HS-5 (cell line): ENCODE measurements at regions not wholly inside any gene's neighbourhood (a gene's known extent, or its start where the extent isn't known, plus 50 kb on each side); places are given as distances from the start of the nearest gene placed in this dataset.
A peak's percentile ranks its signal among the peaks of the same experiment; 100 is the strongest.
"Not testable (repeated sequence)": the region's sequence is repeated elsewhere in the genome, so short reads cannot be mapped to it uniquely, and the experiment has no call there.

ENCODE experiments used
- DNase-seq: peaks from one replicate; pipeline ENCODE4 v3.0.0-alpha.2; 2012; ENCODE audit warnings: low read depth

DNA sequence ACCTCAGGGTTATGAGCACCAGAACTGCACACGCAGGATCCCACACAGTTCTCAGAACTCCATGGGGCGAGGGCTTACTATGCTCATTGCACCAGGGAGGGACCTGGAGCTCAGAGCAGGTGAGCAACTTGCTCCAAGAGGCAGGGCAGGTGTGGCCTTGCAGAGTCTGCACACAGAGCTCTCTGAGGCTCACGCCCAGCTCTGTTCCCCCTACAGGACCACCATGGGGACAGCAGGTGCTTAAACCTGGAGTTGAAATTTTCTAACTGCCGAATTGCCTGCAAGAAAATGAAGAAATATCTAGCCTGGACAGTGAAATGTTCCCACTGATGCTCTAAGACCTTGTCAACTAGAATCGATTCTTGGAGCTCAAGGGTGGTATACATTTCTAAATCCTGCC is 49.9 kb upstream of the MSMB start:
- DNase-seq, result not testable (repeated sequence)

GRCh38 chr10:46096446-46096845 is 50.4 kb upstream of the MSMB start:
- peak; percentile 55 for DNase-seq

DNA sequence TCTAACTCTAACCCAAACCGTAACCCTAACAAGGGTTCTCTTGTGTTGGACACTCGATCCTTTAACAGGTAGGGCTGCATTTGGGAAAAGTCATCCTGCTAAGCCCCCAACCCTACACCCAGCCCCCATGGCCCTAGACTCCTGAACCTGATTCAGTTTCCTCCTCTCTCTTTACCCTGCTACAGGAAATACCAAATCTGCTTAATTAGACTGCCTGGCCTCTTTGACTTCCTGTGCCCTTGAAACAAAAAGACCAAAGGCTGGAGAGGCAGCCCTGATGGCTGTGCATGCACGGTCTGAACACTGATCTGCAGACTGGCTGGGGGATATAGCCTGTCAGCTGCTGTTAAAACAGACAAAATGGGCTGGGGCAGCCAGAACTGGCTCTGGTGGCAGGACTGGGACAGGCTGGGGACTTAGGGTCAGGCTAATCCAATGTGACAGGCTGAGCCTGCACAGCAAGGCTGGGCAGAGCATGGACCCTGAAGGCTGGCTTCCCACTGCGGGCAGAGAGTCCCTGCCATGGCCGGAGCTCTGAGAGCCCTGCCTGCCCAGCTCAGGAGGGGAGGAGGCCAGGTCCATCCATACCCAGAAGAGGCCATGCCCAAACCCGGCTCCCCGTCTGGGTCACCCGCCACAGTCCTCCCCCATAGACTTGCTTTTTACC is 51.0 kb upstream of the MSMB start:
- DNase-seq, result no peak

DNA sequence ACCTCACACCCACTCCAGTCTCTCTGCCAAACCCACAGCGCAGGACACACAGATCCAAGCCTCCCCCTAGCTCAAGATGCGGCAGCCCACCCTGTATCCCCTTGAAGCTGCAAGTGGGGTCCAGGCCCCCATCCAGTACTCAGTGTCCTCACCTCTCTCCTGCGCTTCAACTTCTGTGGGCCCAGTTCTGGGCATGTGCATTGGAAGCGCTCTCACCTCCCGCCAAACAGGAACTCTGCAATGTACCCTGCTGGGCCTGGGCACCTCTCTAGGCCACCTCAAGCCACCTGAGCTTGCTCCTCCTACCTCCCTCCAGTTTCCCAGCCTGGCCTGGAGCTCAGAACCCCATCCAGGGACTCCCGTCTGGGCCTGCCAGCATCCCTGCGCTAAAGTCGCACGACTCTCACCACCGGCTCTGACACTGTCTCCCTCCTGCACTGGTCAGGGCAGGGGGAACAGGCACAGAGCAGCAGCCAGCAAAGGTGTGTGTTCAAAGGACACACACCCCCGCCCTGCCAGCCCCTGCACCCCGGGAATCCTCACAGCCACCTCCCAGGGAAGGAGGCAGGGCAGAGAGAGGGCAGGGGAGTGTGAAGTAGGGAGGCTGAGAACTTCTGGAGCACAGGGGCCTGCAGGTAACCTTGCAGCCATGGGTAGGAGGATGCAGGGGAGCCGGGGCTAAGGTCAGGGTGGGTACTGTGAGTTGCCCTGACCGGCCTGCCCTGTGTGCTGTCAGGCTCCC is 51.7 kb upstream of the MSMB start:
- no peak for DNase-seq

DNA sequence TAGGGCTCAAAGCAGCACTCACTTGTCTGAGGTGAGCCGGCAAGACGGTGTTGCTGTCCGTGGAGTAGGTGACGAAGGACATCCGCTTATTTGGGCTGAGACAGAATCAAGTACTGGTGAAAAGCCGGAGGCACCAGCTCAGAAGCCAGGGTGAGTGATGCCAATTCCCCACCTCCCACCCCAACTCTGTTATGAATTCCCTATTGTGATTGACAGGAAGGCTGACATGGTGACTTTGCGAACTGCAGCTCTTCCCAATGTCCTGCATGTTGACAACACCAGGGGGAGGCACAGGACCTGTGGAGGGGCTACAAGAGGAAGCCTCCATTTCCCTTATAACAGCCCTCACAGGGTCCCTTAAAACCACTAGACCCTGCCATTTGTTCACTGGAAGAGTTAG is 52.3 kb upstream of the MSMB start:
- DNase-seq, result no peak

DNA sequence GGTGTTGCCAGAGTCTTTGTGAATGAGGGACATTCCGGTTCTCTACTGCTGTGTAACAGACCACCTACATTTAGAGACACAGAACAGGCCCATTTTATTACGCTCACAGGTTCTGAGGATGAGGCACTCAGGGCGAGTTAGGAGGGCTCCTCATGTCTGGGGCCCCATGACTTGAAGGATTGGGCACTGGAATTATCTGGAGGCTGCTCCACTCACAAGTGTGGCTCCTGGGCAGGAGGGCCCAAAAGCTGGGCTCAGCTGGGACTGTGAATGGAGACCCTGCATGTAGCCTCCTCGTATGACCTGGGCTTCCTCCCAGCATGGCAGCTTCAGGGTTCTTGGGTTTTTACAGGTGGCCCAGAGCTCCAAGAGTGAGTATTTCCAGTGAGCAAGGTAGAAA is 52.9 kb upstream of the MSMB start:
- DNase-seq, result not testable (repeated sequence)

- DNase-seq, result no peak
These were observed 58.1 kb upstream of the MSMB start for GRCh38 chr10:46104071-46104585.

- not testable (repeated sequence) for DNase-seq
These were observed 59.3 kb upstream of the MSMB start for GRCh38 chr10:46105416-46105815.

GRCh38 chr10:46105856-46106409 is 59.9 kb upstream of the MSMB start:
- not testable (repeated sequence) for DNase-seq

- DNase-seq, result no peak
These were observed 60.6 kb upstream of the MSMB start for GRCh38 chr10:46106410-46107255.

GRCh38 chr10:46108158-46108499 is 62.1 kb upstream of the MSMB start:
- DNase-seq, result not testable (repeated sequence)

DNA sequence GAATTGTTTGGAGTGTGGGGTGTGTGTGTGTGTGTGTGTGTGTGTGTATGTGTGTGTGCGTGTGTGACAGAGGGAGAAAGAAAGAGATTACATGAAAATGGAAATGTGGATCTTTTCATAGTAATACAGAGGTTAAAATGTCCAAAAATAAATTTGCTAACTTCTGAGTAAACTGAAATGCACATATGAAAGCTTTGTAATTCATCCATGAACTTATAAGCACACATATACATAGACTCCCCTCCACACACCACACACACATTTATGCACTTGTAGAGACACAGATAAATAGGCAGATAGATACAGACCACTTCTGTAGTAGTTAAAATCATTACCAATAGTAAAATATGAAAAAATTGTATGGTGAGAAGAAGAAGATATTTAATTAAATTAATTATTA is 108.2 kb upstream of the MSMB start:
- DNase-seq, result not testable (repeated sequence)

DNA sequence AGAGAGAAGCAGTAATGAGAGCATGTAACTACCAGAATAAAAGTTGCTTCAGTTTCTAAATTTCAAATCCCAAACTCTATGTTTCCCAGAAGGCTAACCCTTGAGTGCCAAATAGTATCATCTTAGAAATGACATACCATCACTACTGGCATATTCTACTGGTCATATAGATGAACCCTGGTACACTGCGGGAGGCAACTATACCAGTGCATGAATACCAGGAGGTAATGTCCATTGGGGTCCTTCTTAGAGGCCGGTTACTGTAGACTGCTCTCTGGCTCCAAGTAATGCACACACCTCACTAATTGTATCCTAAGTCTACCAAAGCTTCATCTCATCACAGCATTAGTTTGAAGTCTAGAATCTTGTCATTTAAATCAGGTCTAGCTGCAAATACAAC is 108.6 kb upstream of the MSMB start:
- DNase-seq, result not testable (repeated sequence)

GRCh38 chr10:46156866-46157265 is 110.8 kb upstream of the MSMB start:
- DNase-seq, result not testable (repeated sequence)

GRCh38 chr10:46169736-46170135 is 117.1 kb upstream of the ANTXRL start:
- DNase-seq, result no peak

GRCh38 chr10:46170789-46171188 is 116.0 kb upstream of the ANTXRL start:
- no peak for DNase-seq

DNA sequence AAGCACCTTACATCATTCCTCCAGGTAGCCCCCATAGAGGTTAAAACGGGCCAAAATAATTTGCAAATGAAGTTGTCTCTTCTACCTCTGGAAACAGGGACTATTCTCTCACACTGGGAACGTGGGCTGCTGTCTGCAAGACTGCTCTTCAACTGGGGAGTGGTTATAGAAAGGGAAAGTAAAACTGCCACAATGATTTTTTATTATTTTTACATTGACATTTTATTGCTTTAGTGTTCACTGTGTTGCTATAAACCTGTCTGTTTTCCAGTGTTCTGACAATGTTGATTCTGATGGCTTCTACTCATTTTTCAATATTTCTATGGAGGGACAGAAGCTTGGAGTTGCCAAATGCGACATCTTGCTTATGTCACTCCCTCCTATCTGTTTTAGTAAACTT is 115.1 kb upstream of the ANTXRL start:
- DNase-seq, result no peak

- DNase-seq, result no peak
These were observed 111.5 kb upstream of the ANTXRL start for GRCh38 chr10:46175296-46175695.

DNA sequence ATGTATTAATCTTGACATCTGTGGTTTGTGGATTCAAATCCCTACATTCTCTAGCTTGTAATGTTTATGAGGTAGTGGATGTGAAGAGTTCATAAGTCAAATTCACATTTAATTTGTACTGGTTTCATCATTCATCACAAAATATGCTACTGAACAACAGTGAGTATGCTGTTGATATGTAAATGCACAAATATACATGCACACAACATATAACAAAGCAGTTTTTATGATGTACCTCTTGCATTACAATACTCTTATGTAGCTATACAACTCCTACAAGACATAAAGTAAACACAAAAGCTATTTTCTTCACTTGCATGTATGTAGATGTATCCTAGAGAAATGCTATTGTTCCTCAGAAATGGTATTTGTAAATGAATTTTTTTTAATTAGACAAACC is 111.0 kb upstream of the ANTXRL start:
- no peak for DNase-seq

DNA sequence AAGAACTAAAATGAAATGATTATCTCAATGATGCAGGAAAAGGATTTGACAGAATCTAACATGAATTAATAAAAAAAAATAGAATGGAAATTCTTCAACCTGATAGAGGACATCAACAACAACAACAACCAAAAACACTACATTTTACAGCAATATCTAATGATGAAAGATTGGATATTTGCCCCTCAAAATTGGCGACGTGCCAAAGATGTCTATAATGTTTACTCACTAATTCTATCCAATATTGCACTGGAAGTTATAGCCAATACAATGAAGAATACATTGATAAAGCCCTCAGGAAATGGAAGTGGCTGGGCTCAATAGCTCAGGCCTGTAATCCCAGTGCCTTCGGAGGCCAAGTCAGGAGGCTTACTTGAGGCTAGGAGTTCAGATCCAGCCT is 99.4 kb upstream of the ANTXRL start:
- not testable (repeated sequence) for DNase-seq

- DNase-seq, result no peak
These were observed 89.7 kb upstream of the ANTXRL start for GRCh38 chr10:46197050-46197449.

DNA sequence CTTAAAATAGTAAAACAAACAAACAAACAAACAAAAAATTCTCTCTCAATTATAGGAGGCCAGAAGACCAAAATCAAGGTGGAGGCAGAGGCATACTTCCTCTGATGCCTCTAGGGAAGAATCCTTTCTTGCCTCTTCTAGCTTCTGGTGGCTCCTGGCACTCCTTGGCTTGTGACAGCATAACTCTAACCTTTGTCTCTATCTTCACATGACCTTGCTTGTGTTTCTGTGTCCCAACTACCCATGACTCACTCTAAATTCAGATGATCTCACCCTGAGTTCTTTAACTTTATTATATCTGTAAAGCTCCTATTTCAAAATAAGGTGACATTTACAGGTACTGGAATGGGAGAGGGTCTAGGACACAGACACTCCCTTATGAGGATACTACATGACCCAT is 88.3 kb upstream of the ANTXRL start:
- no peak for DNase-seq
